K562 (cell line): ENCODE measurements at regions not wholly inside any gene's neighbourhood (a gene's known extent, or its start where the extent isn't known, plus 50 kb on each side); places are given as distances from the start of the nearest gene placed in this dataset.

Experiments used
- ATAC-seq: fragments of 200-7000 bp; cut with Tn5 transposase; 3 replicates; pipeline ENCODE4 v1.9.1; 2020; ENCODE audit warnings: moderate library complexity
- BruUV-seq: library from RNA; stranded (reverse); fragments of 400-500 nt; replicated peaks from 2 replicates; lab custom pipeline; 2021; lab: Mats Ljungman, UMichigan
- CTCF ChIA-PET: fragments of 300-600 bp; formaldehyde crosslinking; extraction: SDS; loops from one replicate; lab custom pipeline; 2021; ENCODE audit warnings: low intra/inter-chr PET ratio; lab: Yijun Ruan, JAX
- POLR2A ChIA-PET: fragments of 300-600, 350-650 bp; sonication (Branson Sonifier 250); formaldehyde crosslinking; extraction: SDS; loops from one replicate; lab custom pipeline; 2021; ENCODE audit warnings: antibody characterized with exemption, inconsistent platforms; lab: Yijun Ruan, JAX
- DNase-seq, 4 experiments: peaks; one replicate each; pipeline versions ENCODE4 v3.0.0 to v3.0.0-alpha.2; 2011 to 2018; ENCODE audit warnings: low spot score in 3 of 4, mixed read lengths in 3 of 4; ENCODE audit errors: extremely low read depth in 1 of 4
- FAIRE-seq: peaks from 2 replicates; lab custom pipeline; 2011; peaks lifted over from hg19 to GRCh38; lab: Jason Lieb, UNC
- H2AFZ ChIP-seq: 2 replicates; pipeline ENCODE4 v1.6.0; 2011; ENCODE audit warnings: low read depth, low read length, control low read depth, inconsistent platforms
- H3K27ac ChIP-seq: fragments of 200-600 bp; 3 replicates; pipeline ENCODE4 v1.8.0; 2011; ENCODE audit warnings: low read depth, mild to moderate bottlenecking, control low read depth, inconsistent platforms, low read length, moderate library complexity, mixed read lengths; ENCODE audit errors: extremely low read depth
- H3K27me3 ChIP-seq, 2 experiments: fragments of 300-600 bp in 1 of 2; 2 replicates in 1 of 2; 3 replicates in 1 of 2; pipeline versions ENCODE4 v1.6.0 to v1.8.0; 2011; ENCODE audit warnings: inconsistent platforms in 2 of 2, low read length in 2 of 2, mild to moderate bottlenecking in 1 of 2, mixed read lengths in 1 of 2, moderate library complexity in 1 of 2; ENCODE audit not compliant: control insufficient read depth in 2 of 2, insufficient read depth in 2 of 2
- H3K36me3 ChIP-seq: fragments of 300-600 bp; 3 replicates; pipeline ENCODE4 v1.8.0; 2011; ENCODE audit warnings: mild to moderate bottlenecking, low read length, inconsistent platforms; ENCODE audit not compliant: control insufficient read depth, insufficient read depth
- H3K4me1 ChIP-seq, 2 experiments: fragments of 200-600 bp in 1 of 2; replicated peaks in 1 of 2; 2 replicates in 1 of 2; 3 replicates in 1 of 2; pipeline versions ENCODE4 v1.5.1 to v1.8.0; 2011; ENCODE audit warnings: inconsistent platforms in 2 of 2, low read length in 2 of 2, mild to moderate bottlenecking in 1 of 2, mixed read lengths in 1 of 2, moderate library complexity in 1 of 2; ENCODE audit not compliant: control insufficient read depth in 2 of 2, insufficient read depth in 2 of 2
- H3K4me2 ChIP-seq: 2 replicates; pipeline ENCODE4 v1.6.1; 2011; ENCODE audit warnings: low read length, control low read depth, inconsistent platforms, mixed read lengths; ENCODE audit not compliant: insufficient read depth
- H3K4me3 ChIP-seq: fragments of 200-600 bp; sonication (generic), shearing (Covaris generic); 2 replicates; pipeline ENCODE4 v1.5.1; 2016; ENCODE audit warnings: control low read depth, inconsistent platforms
- H3K79me2 ChIP-seq: fragments of 200-600 bp; 3 replicates; pipeline ENCODE4 v1.8.0; 2011; ENCODE audit warnings: low read length, inconsistent platforms; ENCODE audit not compliant: control insufficient read depth, insufficient read depth
- H3K9ac ChIP-seq, 2 experiments: 2 replicates each; pipeline versions ENCODE4 v1.6.0 to v1.6.1; 2011; ENCODE audit warnings: low read depth in 2 of 2, low read length in 2 of 2, control low read depth in 1 of 2, inconsistent platforms in 1 of 2, mild to moderate bottlenecking in 1 of 2, mixed read lengths in 1 of 2; ENCODE audit not compliant: insufficient read depth in 1 of 2
- H3K9me1 ChIP-seq: one replicate; pipeline ENCODE4 v1.6.0; 2011; ENCODE audit warnings: inconsistent platforms, mild to moderate bottlenecking, low read length, moderate library complexity; ENCODE audit not compliant: control insufficient read depth, insufficient read depth
- H3K9me3 ChIP-seq: replicated peaks from 2 replicates; pipeline ENCODE4 v1.5.1; 2011; ENCODE audit warnings: low read depth, low read length, inconsistent platforms; ENCODE audit not compliant: control insufficient read depth, insufficient read depth
- H4K20me1 ChIP-seq: replicated peaks from 2 replicates; pipeline ENCODE4 v1.6.1; 2011; ENCODE audit warnings: low read length, inconsistent platforms, mixed read lengths; ENCODE audit not compliant: control insufficient read depth, insufficient read depth
- BMI1 ChIP-seq: fragments of 150-350 bp; IDR thresholded peaks from 2 replicates; pipeline ENCODE4 v1.6.1; 2014; ENCODE audit warnings: low read length
- CREB3 ChIP-seq: fragments of 450-650 bp; conservative IDR thresholded peaks from 2 replicates; pipeline ENCODE4 v1.6.1; 2016; ENCODE audit warnings: missing genetic modification characterization, low read depth, mild to moderate bottlenecking, missing compliant biosample characterization, moderate library complexity
- CREBBP ChIP-seq: IDR thresholded peaks from one replicate; pipeline ENCODE4 v1.6.1; 2012; ENCODE audit warnings: low read depth, mild to moderate bottlenecking, control low read depth, inconsistent platforms, low read length
- ELF4 ChIP-seq: fragments of 450-650 bp; formaldehyde crosslinking; IDR thresholded peaks from 2 replicates; pipeline ENCODE4 v1.4.0; 2022; ENCODE audit warnings: missing genetic modification characterization
- ESRRA ChIP-seq: fragments of 450-650 bp; IDR thresholded peaks from 2 replicates; pipeline ENCODE4 v1.6.1; 2014; ENCODE audit warnings: low read depth, mild to moderate bottlenecking, moderate library complexity, borderline replicate concordance
- FOXP1 ChIP-seq: sonication (generic); formaldehyde crosslinking; IDR thresholded peaks from 2 replicates; pipeline ENCODE4 v1.8.0; 2022; ENCODE audit warnings: mild to moderate bottlenecking, missing genetic modification reagents
- GATAD2B ChIP-seq: fragments of 450-650 bp; IDR thresholded peaks from 2 replicates; pipeline ENCODE4 v1.6.1; 2017; ENCODE audit warnings: mild to moderate bottlenecking, borderline replicate concordance
- MTA2 ChIP-seq: fragments of 450-650 bp; IDR thresholded peaks from 2 replicates; pipeline ENCODE4 v1.6.1; 2016; ENCODE audit warnings: low read depth
- NKRF ChIP-seq: fragments of 450-650 bp; IDR thresholded peaks from 2 replicates; pipeline ENCODE4 v1.6.1; 2016; ENCODE audit warnings: borderline replicate concordance
- NR0B1 ChIP-seq: fragments of 450-650 bp; IDR thresholded peaks from one replicate; pipeline ENCODE4 v1.6.1; 2018; ENCODE audit warnings: mild to moderate bottlenecking, moderate library complexity; ENCODE audit not compliant: partially characterized antibody
- PRPF4 ChIP-seq: fragments of 200-400 bp; formaldehyde crosslinking; IDR thresholded peaks from one replicate; pipeline ENCODE4 v1.6.1; 2017; ENCODE audit warnings: low read length, low read depth, mild to moderate bottlenecking; ENCODE audit not compliant: insufficient read depth, poor library complexity, severe bottlenecking
- RBFOX2 ChIP-seq: fragments of 200-400 bp; formaldehyde crosslinking; IDR thresholded peaks from 2 replicates; pipeline ENCODE4 v1.6.1; 2017; ENCODE audit warnings: low read depth, mild to moderate bottlenecking, low read length, moderate library complexity
- SRSF9 ChIP-seq: fragments of 200-400 bp; formaldehyde crosslinking; IDR thresholded peaks from 2 replicates; pipeline ENCODE4 v1.6.1; 2017; ENCODE audit warnings: low read depth, low read length, borderline replicate concordance
- TEAD2 ChIP-seq: fragments of 450-650 bp; IDR thresholded peaks from 2 replicates; pipeline ENCODE4 v1.6.1; 2016; ENCODE audit warnings: missing genetic modification characterization, control low read depth, missing compliant biosample characterization
- XRCC5 ChIP-seq: fragments of 200-400 bp; formaldehyde crosslinking; IDR thresholded peaks from 2 replicates; pipeline ENCODE4 v1.6.1; 2017; ENCODE audit warnings: low read depth, mild to moderate bottlenecking, low read length
- ZNF785 ChIP-seq: fragments of 250-450 bp; sonication (Bioruptor Pico); IDR thresholded peaks from 2 replicates; pipeline ENCODE4 v1.4.0; 2020; ENCODE audit warnings: mild to moderate bottlenecking
- WGBS: fragments of 100-300 bp; shearing (Covaris generic); methylation state at CpG from one replicate; pipeline ENCODE4 v1.1.6; 2016; ENCODE audit warnings: low coverage, mixed read lengths; ENCODE audit not compliant: insufficient coverage; ENCODE audit errors: missing lambda C conversion rate; 5-methylcytosine and 5-hydroxymethylcytosine counted together
- in situ Hi-C: fragments of 300-500 bp; cut with MboI; formaldehyde crosslinking; loops from 4 replicates; pipeline ENCODE4 v1.15.0; 2018; ENCODE audit warnings: inconsistent platforms, mixed read lengths
- intact Hi-C: fragments of 100-400 bp; cut with micrococcal nuclease; formaldehyde crosslinking; loops from 2 replicates; pipeline ENCODE4 v1.14.2; 2022

- Histone ChIP-seq H3K9me1 (no peaks in the 10 kb centered on the region), H3K27ac (no peak overlapping the region), H3K36me3 (no peaks in the 10 kb centered on the region), H3K9me3 (no peaks in the 10 kb centered on the region), H4K20me1 (no peaks in the 10 kb centered on the region), H3K9ac (no peak overlapping the region), H2AFZ (no peak overlapping the region), H3K4me2 (no peak overlapping the region), H3K4me3 (no peak overlapping the region), H3K27me3 (no peaks in the 10 kb centered on the region), H3K79me2 (no peaks in the 10 kb centered on the region), H3K4me1 (no peaks in the 10 kb centered on the region)
- ChIA-PET POLR2A (no interaction called here), CTCF (no interaction called here)
- no peak for FAIRE-seq
- 0% methylated on average over 1 of the region's 1 CpG for WGBS
- TF ChIP-seq CREBBP (no peak), TEAD2 (tag) (no peak), GATAD2B (no peak), CREB3 (tag) (no peak), NR0B1 (no peak), PRPF4 (no peak), MTA2 (no peak), XRCC5 (no peak), RBFOX2 (no peak), NKRF (no peak), ZNF785 (CRISPR knock-in tag) (no peak), SRSF9 (no peak), ESRRA (no peak), BMI1 (no peak), FOXP1 (no peak), ELF4 (CRISPR knock-in tag) (no peak)
- in situ Hi-C loops (no loop called here), intact Hi-C loops (no loop called here)
- no peak for DNase-seq
- no peak for ATAC-seq
- BruUV-seq: no TSS peak
Observed at GRCh38 chr2:66903183-66903582, 468.3 kb downstream of the MEIS1 start.
